Right lobe of liver (tissue), 4 donors: ENCODE measurements at regions not wholly inside any gene's neighbourhood (a gene's known extent, or its start where the extent isn't known, plus 50 kb on each side); places are given as distances from the start of the nearest gene placed in this dataset.

ENCODE experiments used
- CTCF ChIP-seq, 4 donors: fragments of 200-600 bp in 3 of 4; fragments of 450-650 bp in 1 of 4; IDR thresholded peaks; one replicate each; pipeline versions ENCODE4 v1.5.1 to v1.8.0; 2016 to 2022; ENCODE audit warnings: antibody characterized with exemption in 4 of 4, mild to moderate bottlenecking in 2 of 4
- POLR2A ChIP-seq: fragments of 450-650 bp; IDR thresholded peaks from one replicate; pipeline ENCODE4 v1.6.1; 2017; ENCODE audit warnings: antibody characterized with exemption, mild to moderate bottlenecking
- donor health status: DM: no; HTN: no; CAD: no.
- donor health status: DM: no; HTN: no; CAD: no.
- donor health status: DM: no; HTN: yes; CAD: no.

GRCh38 chr10:65394502-65395297 is 1531.1 kb upstream of the LRRTM3 start:
- TF ChIP-seq CTCF (IDR thresholded peaks at IDR 0.05): no peak
- no peak for TF ChIP-seq POLR2A
